GM18507 (cell line): ENCODE measurements at regions not wholly inside any gene's neighbourhood (a gene's known extent, or its start where the extent isn't known, plus 50 kb on each side); places are given as distances from the start of the nearest gene placed in this dataset.

Experiments
- DNase-seq: peaks from one replicate; pipeline ENCODE4 v3.0.0; 2011; ENCODE audit warnings: low read depth; ENCODE audit not compliant: insufficient read length; ENCODE audit errors: extremely low spot score
- FAIRE-seq: peaks from 2 replicates; lab custom pipeline; 2011; peaks lifted over from hg19 to GRCh38; lab: Jason Lieb, UNC

GRCh38 chr7:49333180-49333881, 409.0 kb downstream of the CDC14C start:
- DNase-seq, result no peak
- FAIRE-seq, result no peak

DNA sequence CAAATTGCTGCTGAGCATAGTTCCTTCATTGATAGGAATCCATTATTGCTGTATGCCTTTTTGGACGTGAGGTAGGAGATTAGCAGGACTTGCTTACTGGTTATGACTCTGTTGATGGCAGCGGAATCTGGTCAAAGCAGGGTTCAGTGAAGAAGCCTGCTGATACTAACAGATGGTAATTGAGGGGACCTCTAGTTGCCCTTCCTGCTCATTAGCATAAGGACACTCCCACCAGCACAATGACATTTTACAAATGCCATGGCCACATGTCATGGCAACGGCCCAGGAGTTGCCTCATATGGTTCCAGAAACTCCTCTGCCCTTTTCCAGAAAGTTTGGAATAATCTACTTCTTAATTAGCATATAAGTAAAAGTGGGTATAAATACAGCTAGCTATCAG, 417.5 kb downstream of the CDC14C start:
- DNase-seq (no peak), FAIRE-seq (no peak)

GRCh38 chr7:49344556-49344955, 420.2 kb downstream of the CDC14C start:
- no peak for FAIRE-seq
- no peak for DNase-seq

DNA sequence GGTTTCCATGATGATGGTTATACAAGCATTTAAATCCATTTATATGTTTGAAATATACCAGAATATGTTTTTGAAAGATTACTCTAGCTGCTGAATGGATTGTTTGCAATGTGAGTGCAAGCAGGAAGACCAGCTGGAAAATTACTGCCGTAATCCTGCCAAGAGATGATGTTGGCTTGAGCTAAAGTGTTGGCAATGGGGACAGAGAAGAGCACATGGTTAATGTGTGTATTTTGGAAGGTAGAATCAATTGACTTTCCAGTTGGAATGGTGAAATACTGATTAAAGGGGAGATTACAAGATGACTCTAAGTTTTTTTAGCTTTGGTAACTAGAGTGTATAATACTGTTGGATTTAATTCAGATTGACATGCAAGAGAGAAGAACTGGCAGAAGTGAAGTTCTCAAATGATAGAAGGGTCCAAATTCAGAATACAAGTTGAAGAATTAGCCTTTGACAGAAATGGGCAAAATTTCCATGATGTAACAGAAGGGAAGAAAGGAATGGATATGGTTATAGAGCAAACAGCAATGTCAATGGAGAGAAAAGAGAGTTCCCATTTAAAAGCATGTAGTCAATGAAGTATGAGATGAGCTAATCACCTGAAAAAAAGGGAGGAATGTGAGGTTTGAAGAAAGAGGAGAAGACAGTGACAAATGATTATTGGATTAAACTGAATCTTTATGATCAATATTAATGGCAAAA, 422.0 kb downstream of the CDC14C start:
- FAIRE-seq, result no peak
- no peak for DNase-seq

GRCh38 chr7:49367072-49367471, 406.4 kb upstream of the VWC2 start:
- no peak for DNase-seq
- FAIRE-seq, result no peak

GRCh38 chr7:49371771-49372170, 401.7 kb upstream of the VWC2 start:
- DNase-seq (no peak), FAIRE-seq (no peak)

DNA sequence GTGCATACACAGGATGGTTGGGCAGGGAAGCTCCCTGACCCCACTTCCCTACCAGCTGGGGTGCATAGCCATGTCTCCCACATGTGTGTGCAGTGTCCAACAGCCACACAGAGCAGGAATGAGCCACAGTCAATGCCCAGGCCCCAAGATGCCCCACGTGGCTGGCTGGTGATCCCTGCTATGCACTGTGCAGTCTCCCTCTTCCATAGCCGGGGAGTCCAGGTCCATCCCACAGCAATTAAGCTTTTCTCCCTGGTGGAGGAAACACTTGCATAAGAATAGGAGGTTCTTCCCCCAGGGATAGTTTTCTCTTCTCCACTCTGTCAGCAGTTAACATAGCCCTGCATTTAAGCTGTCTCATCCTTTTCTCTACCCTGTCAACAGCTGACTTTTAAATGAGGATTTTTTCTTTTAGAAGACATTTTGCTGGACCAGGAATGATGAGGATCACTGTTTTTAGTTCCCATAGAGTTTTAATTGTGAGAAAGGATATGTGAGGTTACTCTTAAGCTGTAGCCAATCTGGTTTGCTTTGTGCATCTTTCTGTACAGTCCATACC, 396.5 kb upstream of the VWC2 start:
- FAIRE-seq (no peak), DNase-seq (no peak)

DNA sequence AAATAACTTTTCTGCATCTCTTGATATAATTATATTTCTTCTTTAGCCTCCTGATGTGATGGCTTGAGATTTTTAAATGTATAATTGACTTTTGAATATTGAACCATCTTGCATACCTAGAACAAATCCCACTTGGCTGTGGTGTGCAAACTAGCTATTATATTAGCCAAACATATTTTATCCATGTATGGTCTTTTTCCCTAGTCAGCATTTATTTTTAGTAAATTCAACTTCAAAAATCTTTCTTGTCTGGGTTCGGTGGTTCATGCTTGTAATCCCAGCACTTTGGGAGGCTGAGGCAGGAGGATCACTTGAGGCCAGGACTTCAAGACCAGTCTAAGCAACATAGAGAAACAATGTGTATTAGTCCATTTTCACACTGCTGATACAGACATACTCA, 386.6 kb upstream of the VWC2 start:
- DNase-seq (no peak), FAIRE-seq (no peak)

DNA sequence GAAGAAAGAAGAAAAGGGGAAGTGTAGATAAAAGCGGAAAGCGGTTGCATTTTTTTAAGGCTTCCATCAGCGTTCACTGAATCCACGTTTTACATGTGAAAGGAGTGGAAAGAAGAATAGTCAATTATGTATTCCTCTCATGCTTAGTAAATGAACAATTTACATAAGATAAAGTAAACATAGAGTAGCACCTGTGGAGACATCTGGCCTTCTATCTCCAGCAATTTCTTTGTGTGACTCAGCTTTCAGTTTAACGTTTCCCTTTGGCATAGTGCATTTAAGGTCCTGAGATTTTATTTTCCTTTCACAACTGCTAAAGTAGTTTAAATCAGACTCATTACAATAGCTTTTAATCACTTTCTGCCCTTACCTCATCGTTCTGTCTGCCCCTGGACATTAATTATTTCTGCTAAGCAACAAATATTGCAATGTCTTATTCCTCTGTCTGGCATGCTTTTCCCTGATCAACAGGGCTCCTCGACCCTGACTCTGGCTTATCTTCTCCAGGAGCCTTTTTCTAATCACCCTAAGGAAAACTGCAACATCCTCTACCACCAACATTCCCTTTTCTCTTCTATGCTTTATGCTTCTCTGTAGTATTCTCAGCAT, 383.5 kb upstream of the VWC2 start:
- FAIRE-seq, result no peak
- no peak for DNase-seq

- FAIRE-seq, result no peak
- no peak for DNase-seq
Measured at GRCh38 chr7:49396229-49396628, 377.2 kb upstream of the VWC2 start.

DNA sequence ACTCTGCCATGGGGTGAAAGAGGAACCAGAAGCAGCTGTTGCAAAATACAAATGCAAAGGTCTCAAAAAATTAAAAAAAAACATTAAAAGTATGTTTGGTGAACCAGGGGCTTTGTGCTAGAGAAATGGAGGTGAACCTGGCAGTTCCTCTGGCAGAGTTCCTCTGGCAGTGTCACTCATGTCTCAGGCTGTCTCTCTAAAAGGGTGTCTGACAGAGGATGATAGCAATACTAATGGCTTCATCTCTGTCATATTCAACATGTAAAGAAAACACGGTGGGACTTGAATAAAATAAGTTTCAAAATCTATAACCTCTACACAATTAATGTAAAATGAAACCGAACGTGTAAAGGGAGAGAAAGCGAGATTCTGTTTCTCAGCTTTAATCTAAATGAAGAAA, 375.7 kb upstream of the VWC2 start:
- DNase-seq (no peak), FAIRE-seq (no peak)

GRCh38 chr7:49398236-49398635, 375.2 kb upstream of the VWC2 start:
- no peak for DNase-seq
- no peak for FAIRE-seq

- DNase-seq (no peak), FAIRE-seq (no peak)
Measured at GRCh38 chr7:49398746-49399145, 374.7 kb upstream of the VWC2 start.

DNA sequence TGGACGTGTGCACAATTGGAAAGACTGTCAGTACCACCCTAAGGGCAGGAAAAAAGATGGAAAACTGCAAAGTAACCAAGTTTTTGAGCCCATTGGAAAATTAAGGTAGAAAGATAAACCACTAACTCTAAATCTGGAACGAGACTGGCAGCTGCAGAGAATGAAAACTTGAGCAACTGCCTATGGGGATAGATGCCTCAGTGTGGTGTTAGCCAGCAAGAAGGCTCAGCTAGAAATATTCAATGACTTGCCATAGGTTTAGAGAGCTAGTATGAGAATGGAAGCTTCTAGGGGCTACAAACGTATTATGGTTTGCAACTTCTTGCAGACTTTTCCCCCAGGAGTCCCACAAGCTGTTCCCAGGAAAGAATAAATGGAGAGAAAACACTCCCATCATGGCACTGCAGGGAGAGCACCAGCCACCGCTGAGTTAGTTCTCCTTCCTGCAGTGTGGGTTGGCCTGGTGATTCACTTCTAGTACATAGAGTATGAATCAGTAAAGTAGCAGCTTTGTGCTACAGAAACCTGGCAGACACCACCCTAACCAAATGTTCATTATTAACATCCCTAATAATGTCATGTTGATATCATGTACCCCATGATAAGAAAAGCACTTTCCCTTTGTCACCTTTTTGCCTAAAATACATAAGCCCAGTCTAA, 372.4 kb upstream of the VWC2 start:
- FAIRE-seq, result no peak
- no peak for DNase-seq

DNA sequence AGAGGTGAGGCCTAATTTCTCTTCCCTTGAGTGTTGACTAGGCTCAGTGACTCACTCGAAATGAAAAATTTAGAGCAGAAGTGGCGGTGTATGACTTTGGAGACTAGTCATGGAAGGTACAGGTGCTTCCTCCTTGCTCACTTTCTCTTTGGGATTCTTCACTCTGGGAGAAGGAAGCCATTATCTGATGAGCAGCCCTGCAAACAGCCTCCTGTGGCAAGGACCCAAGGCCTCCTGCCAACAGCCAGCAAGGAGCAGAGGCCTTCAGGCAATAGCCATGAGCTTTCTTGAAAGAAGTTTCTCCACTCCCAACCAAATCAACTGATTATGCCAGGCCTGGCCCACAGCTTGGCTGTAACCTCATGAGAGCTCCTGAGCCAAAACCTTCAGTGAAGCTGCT, 369.6 kb upstream of the VWC2 start:
- DNase-seq, result no peak
- FAIRE-seq, result no peak

DNA sequence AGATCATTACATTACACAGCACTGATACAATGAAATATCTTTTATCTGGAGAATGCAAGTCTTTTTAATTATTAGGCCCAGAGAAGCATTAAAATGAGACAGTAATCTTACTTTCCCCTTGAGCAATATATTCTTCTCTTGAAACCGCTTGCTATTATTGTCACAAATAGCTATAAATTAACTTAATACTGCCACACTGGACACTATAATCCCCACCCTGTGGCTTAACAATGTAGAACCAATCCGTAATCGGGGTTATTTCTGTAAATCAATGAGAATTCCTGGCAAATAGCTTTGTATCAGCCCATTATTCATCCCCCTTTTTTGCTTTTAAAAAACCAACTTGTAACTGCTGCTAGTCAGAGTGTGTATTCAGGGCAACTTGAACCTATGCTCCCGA, 366.2 kb upstream of the VWC2 start:
- no peak for DNase-seq
- FAIRE-seq, result no peak

DNA sequence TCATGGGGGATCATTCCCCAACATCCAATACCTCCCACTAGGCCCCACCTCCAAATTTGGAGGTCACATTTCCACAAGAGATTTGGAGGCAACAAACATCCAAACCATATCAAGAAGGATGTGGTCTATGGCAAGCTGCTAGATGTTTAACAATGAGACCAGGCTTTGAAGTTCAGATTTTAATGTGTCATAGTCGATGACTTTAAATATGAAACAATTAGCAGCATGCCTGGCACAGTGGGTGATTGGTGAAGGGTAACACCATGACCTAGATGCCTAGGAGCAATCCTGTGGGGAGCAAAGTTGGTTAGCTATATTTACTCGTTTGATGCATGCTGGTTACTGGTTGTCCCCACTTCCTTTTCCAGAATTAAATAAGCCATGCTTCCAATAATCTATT, 356.4 kb upstream of the VWC2 start:
- no peak for FAIRE-seq
- no peak for DNase-seq

- FAIRE-seq (no peak), DNase-seq (no peak)
Measured at GRCh38 chr7:49418963-49419362, 354.5 kb upstream of the VWC2 start.

DNA sequence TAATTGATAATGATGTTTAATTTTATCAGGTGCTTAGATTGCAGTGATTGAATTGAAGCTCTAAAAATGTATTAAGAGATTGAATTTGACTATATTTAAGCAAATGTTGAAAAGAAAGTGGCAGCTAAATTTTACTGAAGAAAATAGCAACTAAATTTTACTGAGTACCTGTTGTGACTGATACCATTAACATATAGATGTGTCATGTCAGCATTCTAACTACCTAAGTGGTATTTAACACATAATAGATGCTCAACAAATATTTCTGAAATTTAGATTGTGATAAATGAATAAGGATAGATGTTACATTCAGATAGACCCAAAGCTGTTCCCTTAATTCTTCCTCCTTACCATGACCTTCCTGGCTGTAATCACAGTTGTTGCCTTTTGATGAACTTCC, 350.9 kb upstream of the VWC2 start:
- DNase-seq, result no peak
- FAIRE-seq, result no peak

- FAIRE-seq (no peak), DNase-seq (no peak)
Measured at GRCh38 chr7:49424109-49424508, 349.3 kb upstream of the VWC2 start.
